ENCODE measurements at regions not wholly inside any gene's neighbourhood (a gene's known extent, or its start where the extent isn't known, plus 50 kb on each side); places are given as distances from the start of the nearest gene placed in this dataset.
A peak's percentile ranks its signal among the peaks of the same experiment; 100 is the strongest.

DNA sequence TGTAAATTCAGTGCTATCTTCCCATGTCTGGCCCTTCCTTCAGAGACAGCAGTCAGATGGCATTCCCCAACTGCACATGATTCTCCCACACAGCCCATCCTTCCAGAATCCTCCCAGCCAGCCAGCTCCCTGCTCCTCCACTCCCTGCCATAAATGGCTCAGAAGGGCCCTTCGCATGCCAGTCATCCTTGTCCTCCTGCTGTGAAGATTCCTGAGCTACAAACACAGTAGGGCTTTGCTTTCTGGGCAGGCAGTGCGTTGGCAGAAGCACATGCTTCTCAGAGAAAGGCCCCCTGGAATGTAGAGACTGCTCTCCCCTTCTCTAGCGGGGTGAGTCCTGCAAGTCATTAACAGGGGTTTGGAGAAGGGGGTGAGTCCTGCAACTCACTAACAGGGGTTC lies 71.9 kb downstream of the TEX51 start:
- TF ChIP-seq, protein P1, sequence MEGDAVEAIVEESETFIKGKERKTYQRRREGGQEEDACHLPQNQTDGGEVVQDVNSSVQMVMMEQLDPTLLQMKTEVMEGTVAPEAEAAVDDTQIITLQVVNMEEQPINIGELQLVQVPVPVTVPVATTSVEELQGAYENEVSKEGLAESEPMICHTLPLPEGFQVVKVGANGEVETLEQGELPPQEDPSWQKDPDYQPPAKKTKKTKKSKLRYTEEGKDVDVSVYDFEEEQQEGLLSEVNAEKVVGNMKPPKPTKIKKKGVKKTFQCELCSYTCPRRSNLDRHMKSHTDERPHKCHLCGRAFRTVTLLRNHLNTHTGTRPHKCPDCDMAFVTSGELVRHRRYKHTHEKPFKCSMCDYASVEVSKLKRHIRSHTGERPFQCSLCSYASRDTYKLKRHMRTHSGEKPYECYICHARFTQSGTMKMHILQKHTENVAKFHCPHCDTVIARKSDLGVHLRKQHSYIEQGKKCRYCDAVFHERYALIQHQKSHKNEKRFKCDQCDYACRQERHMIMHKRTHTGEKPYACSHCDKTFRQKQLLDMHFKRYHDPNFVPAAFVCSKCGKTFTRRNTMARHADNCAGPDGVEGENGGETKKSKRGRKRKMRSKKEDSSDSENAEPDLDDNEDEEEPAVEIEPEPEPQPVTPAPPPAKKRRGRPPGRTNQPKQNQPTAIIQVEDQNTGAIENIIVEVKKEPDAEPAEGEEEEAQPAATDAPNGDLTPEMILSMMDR (IDR thresholded peaks at IDR 0.05; ENCODE audit: unreplicated experiment) = no peak
- no peak overlapping the region for H3K27ac Mint-ChIP-seq (ENCODE audit: unreplicated experiment)
- no peak overlapping the region for H3K4me3 Mint-ChIP-seq (ENCODE audit: unreplicated experiment)
- DNase-seq (ENCODE audit: low spot score) = no peak
- no peaks in the 10 kb centered on the region for H3K9me3 Mint-ChIP-seq (ENCODE audit: unreplicated experiment)
- peaks cover under 1% of the 10 kb centered on the region for H3K36me3 Mint-ChIP-seq (ENCODE audit: low read depth, unreplicated experiment)
- peaks cover 4% of the 10 kb centered on the region for H3K4me1 Mint-ChIP-seq (ENCODE audit: unreplicated experiment)
- peaks cover 5% of the 10 kb centered on the region for H3K27me3 Mint-ChIP-seq (ENCODE audit: unreplicated experiment)

DNA sequence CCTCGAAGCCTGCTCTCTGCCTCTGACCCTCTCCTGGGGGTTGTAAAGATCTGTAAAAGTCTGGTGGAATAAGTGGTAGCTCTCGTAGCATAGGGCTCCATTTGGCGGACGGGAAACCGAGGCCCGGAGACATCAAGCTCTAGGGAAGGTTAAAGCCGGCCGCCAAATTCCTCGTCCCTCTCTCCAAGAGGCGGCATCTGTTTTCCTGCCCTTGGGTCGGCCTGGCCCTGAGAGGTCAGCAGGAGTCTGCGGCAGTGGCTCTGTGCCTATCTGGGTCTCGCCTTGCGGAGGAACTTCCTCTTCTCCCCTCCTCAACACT lies 72.4 kb downstream of the TEX51 start:
- no peak for DNase-seq (ENCODE audit: low spot score)
- Mint-ChIP-seq H3K4me3 (ENCODE audit: unreplicated experiment) (no peak overlapping the region), H3K4me1 (ENCODE audit: unreplicated experiment) (peaks cover 5% of the 10 kb centered on the region), H3K27me3 (ENCODE audit: unreplicated experiment) (peaks cover 5% of the 10 kb centered on the region), H3K27ac (ENCODE audit: unreplicated experiment) (no peak overlapping the region), H3K36me3 (ENCODE audit: low read depth, unreplicated experiment) (peaks cover 4% of the 10 kb centered on the region), H3K9me3 (ENCODE audit: unreplicated experiment) (no peaks in the 10 kb centered on the region)
- TF ChIP-seq, protein P1 (IDR thresholded peaks at IDR 0.05; ENCODE audit: unreplicated experiment) = no peak

DNA sequence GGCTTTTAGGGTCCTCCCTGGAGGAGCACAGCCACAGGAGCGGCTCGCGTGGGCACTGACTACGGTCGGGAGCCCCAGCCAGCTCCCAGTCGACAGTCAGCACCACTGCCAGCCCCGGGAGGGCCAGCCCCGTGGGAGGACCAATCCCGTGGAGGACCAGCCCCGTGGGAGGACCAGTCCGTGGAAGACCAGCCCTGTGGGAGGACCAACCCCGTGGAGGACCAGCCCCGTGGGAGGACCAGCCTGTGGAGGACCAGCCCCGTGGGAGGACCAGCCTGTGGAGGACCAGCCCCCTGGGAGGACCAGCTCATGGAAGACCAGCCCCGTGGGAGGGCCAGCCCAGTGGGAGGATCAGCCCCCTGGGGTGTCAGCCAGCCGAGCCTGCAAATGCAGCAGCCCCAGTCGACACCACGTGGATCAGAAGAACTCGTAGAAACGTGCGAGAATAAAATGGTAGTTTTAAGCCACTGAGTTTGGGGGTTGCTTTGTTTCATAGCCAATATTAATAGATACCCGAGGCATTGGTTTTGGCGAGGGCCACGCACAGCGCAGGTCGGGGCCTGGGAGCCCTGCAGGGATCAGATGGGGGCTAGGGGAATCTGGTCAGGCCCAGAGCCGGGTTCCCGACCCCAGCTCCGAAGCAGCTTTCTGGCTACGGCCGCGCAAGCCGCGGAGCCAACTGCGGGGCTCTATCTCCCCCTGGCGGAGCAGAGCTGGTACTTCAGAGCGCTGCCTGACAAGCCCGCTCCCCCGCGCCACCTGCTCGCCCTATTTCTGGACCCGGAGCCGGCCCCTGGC lies 73.0 kb downstream of the TEX51 start:
- peaks cover 4% of the 10 kb centered on the region for H3K36me3 Mint-ChIP-seq (ENCODE audit: low read depth, unreplicated experiment)
- peaks cover 5% of the 10 kb centered on the region for H3K4me1 Mint-ChIP-seq (ENCODE audit: unreplicated experiment)
- TF ChIP-seq, protein P1 (IDR thresholded peaks at IDR 0.05; ENCODE audit: unreplicated experiment) = peak; percentile 94
- H3K27ac Mint-ChIP-seq (ENCODE audit: unreplicated experiment) = no peak overlapping the region
- DNase-seq (ENCODE audit: low spot score) = peak; percentile 82
- H3K9me3 Mint-ChIP-seq (ENCODE audit: unreplicated experiment) = no peaks in the 10 kb centered on the region
- peaks cover 5% of the 10 kb centered on the region for H3K27me3 Mint-ChIP-seq (ENCODE audit: unreplicated experiment)
- H3K4me3 Mint-ChIP-seq (ENCODE audit: unreplicated experiment) = no peak overlapping the region

DNA sequence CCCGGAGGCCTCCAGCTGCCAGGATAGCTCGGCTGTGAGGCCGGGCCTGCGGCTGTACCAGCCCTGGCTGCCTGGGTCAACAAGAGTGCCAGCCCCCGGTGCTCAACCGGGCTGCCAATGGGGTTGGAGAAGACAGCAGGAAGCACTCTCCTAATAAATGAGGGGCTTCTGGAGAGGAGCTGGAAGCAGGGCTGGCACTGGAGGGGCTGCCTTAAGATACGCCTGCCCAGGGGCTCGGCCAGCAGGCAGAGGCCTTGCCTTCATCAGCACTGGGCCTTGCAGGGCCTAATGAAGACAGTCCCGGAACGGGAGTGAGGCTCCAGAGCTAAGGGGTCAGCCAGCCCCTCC lies 73.6 kb downstream of the TEX51 start:
- DNase-seq (ENCODE audit: low spot score) = no peak
- peaks cover 5% of the 10 kb centered on the region for H3K4me1 Mint-ChIP-seq (ENCODE audit: unreplicated experiment)
- peaks cover 4% of the 10 kb centered on the region for H3K36me3 Mint-ChIP-seq (ENCODE audit: low read depth, unreplicated experiment)
- H3K9me3 Mint-ChIP-seq (ENCODE audit: unreplicated experiment) = no peaks in the 10 kb centered on the region
- no peak overlapping the region for H3K27ac Mint-ChIP-seq (ENCODE audit: unreplicated experiment)
- TF ChIP-seq, protein P1 (IDR thresholded peaks at IDR 0.05; ENCODE audit: unreplicated experiment) = peak; percentile 41
- H3K4me3 Mint-ChIP-seq (ENCODE audit: unreplicated experiment) = no peak overlapping the region
- peaks cover 5% of the 10 kb centered on the region for H3K27me3 Mint-ChIP-seq (ENCODE audit: unreplicated experiment)

DNA sequence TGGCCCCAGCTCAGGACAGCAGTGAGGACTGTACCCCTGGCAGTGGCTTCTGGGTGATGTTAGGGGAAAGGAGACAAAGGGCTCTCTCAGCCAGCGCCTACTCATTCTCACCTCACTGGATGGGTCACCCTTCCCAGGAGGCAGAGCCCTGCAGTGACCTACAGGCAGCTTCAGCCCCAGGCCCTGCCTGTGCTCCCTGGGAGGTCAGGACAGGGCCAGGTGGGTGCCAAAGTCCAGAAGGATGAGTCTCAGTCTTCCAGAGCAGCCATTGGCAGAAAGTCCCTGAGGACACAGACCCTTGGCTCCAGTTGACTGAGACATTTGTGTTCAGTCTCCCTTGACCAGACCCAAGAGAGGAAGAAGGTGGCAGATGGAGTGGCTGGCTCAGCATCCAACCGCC lies 75.1 kb downstream of the TEX51 start:
- peaks cover 4% of the 10 kb centered on the region for H3K36me3 Mint-ChIP-seq (ENCODE audit: low read depth, unreplicated experiment)
- TF ChIP-seq, protein P1 (IDR thresholded peaks at IDR 0.05; ENCODE audit: unreplicated experiment) = no peak
- DNase-seq (ENCODE audit: low spot score) = no peak
- peaks cover 5% of the 10 kb centered on the region for H3K27me3 Mint-ChIP-seq (ENCODE audit: unreplicated experiment)
- H3K4me3 Mint-ChIP-seq (ENCODE audit: unreplicated experiment) = no peak overlapping the region
- no peaks in the 10 kb centered on the region for H3K9me3 Mint-ChIP-seq (ENCODE audit: unreplicated experiment)
- peaks cover 5% of the 10 kb centered on the region for H3K4me1 Mint-ChIP-seq (ENCODE audit: unreplicated experiment)
- H3K27ac Mint-ChIP-seq (ENCODE audit: unreplicated experiment) = no peak overlapping the region

All from endothelial cell (in vitro differentiated cells).